Kidney (tissue), 13 donors: ENCODE measurements at regions not wholly inside any gene's neighbourhood (a gene's known extent, or its start where the extent isn't known, plus 50 kb on each side); places are given as distances from the start of the nearest gene placed in this dataset.

Source experiments
- DNase-seq, 5 donors: peaks; one replicate each; pipeline ENCODE4 v3.0.0-alpha.2; 2013 to 2020
- FAIRE-seq: peaks from 2 replicates; lab custom pipeline; 2012; peaks lifted over from hg19 to GRCh38; lab: Jason Lieb, UNC
- H3K27ac ChIP-seq, 2 donors: one replicate each; pipeline ENCODE4 v1.7.0; 2013; ENCODE audit warnings: low read depth in 2 of 2, low read length in 2 of 2, inconsistent platforms in 1 of 2
- H3K27me3 ChIP-seq: one replicate; pipeline ENCODE4 v1.7.1; 2013; ENCODE audit warnings: low read length, inconsistent platforms; ENCODE audit not compliant: control insufficient read depth, insufficient read depth
- H3K36me3 ChIP-seq, 3 donors: one replicate each; pipeline versions ENCODE4 v1.7.0 to v1.7.1; 2013; ENCODE audit warnings: low read length in 3 of 3, control low read depth in 1 of 3, inconsistent platforms in 1 of 3; ENCODE audit not compliant: insufficient read depth in 3 of 3, control insufficient read depth in 2 of 3
- H3K4me1 ChIP-seq, 3 donors: one replicate each; pipeline versions ENCODE4 v1.7.0 to v1.7.1; 2013; ENCODE audit warnings: low read length in 3 of 3, inconsistent platforms in 1 of 3, low read depth in 1 of 3; ENCODE audit not compliant: control insufficient read depth in 2 of 3, insufficient read depth in 2 of 3
- H3K4me3 ChIP-seq, 3 donors: one replicate each; pipeline versions ENCODE4 v1.7.0 to v1.8.1; 2013; ENCODE audit warnings: low read length in 3 of 3, control low read depth in 1 of 3, inconsistent platforms in 1 of 3
- H3K9ac ChIP-seq, 3 donors: one replicate each; pipeline versions ENCODE4 v1.7.0 to v1.7.1; 2013; ENCODE audit warnings: low read length in 3 of 3, control low read depth in 1 of 3, inconsistent platforms in 1 of 3
- H3K9me3 ChIP-seq, 3 donors: one replicate each; pipeline versions ENCODE4 v1.7.0 to v1.7.1; 2013; ENCODE audit warnings: low read length in 3 of 3, control low read depth in 1 of 3, inconsistent platforms in 1 of 3; ENCODE audit not compliant: control insufficient read depth in 2 of 3, insufficient read depth in 1 of 3
- intact Hi-C: fragments of 100-400 bp; cut with DNase I; formaldehyde crosslinking; loops from one replicate; pipeline ENCODE4 v1.11.1; 2022
- TF ChIP-seq, protein P1 (sequence below): IDR thresholded peaks from 3 replicates; pipeline ENCODE4 v1.5.1; 2012; ENCODE audit warnings: mild to moderate bottlenecking, moderate library complexity, borderline replicate concordance; ENCODE audit not compliant: insufficient read depth; ENCODE audit errors: extremely low read depth
- donor health status: control.
- donor health status: control.
- donor health status: control.
- donor health status: control.
- donor health status: control.
- donor health status: DM: yes; HTN: yes; CAD: no.
- donor health status: Normal renal cell carcinoma (clear cell type).

DNA sequence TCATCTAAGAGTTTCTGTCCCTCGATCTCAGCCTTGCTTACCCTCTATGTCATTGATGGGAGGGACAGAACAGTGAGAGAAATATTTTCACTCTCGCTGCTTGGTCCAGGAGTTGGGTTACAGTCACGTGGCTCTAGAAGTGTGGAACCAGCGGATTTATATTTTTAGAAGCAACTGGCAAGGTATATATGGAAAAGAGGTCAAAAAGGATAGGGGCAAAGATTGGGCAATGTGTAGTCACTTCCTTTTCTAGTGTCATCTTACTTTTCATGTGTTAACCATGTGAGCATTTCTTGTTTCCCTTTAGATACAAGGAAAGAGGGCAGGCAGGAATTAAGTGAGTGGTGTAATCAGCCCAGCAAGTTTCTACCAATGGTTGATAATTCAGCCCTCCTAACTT, 111.5 kb upstream of the ZNF366 start:
- Histone ChIP-seq H3K9ac (no peak overlapping the region), H3K36me3 (no peaks in the 10 kb centered on the region), H3K27ac (no peak overlapping the region), H3K4me3 (no peak overlapping the region), H3K4me1 (no peaks in the 10 kb centered on the region), H3K27me3 (no peaks in the 10 kb centered on the region), H3K9me3 (no peaks in the 10 kb centered on the region)
- FAIRE-seq (no peak), DNase-seq (peak in 1 of 5 donors; percentile 31)
- intact Hi-C loops = no loop called here
- TF ChIP-seq, protein P1, sequence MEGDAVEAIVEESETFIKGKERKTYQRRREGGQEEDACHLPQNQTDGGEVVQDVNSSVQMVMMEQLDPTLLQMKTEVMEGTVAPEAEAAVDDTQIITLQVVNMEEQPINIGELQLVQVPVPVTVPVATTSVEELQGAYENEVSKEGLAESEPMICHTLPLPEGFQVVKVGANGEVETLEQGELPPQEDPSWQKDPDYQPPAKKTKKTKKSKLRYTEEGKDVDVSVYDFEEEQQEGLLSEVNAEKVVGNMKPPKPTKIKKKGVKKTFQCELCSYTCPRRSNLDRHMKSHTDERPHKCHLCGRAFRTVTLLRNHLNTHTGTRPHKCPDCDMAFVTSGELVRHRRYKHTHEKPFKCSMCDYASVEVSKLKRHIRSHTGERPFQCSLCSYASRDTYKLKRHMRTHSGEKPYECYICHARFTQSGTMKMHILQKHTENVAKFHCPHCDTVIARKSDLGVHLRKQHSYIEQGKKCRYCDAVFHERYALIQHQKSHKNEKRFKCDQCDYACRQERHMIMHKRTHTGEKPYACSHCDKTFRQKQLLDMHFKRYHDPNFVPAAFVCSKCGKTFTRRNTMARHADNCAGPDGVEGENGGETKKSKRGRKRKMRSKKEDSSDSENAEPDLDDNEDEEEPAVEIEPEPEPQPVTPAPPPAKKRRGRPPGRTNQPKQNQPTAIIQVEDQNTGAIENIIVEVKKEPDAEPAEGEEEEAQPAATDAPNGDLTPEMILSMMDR = no peak

DNA sequence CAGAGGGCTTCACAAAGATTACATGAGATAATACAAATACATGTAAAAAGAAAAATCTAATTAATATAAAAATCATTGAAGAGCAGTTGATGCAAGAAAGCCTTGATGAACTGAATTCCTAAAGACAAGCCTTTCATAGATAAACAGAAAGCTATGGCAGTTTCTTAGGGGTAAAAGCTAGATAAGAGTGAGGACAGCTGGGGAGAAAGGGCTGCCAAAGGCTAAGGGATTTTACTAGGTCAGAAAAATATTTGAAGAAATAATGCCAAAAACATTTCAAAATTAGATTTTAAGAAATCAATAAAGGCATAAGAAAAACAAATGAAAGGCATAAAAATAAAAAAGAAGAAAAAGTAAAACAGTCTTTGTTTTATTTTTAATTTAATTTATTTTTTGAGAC, 107.9 kb upstream of the ZNF366 start:
- no peak overlapping the region for H3K4me3 ChIP-seq
- H3K36me3 ChIP-seq = no peaks in the 10 kb centered on the region
- FAIRE-seq (no peak), DNase-seq (no peak)
- no peaks in the 10 kb centered on the region for H3K4me1 ChIP-seq
- no peaks in the 10 kb centered on the region for H3K9me3 ChIP-seq
- TF ChIP-seq, protein P1 = no peak
- no peak overlapping the region for H3K27ac ChIP-seq
- no peak overlapping the region for H3K9ac ChIP-seq
- intact Hi-C loops = no loop called here
- no peaks in the 10 kb centered on the region for H3K27me3 ChIP-seq

DNA sequence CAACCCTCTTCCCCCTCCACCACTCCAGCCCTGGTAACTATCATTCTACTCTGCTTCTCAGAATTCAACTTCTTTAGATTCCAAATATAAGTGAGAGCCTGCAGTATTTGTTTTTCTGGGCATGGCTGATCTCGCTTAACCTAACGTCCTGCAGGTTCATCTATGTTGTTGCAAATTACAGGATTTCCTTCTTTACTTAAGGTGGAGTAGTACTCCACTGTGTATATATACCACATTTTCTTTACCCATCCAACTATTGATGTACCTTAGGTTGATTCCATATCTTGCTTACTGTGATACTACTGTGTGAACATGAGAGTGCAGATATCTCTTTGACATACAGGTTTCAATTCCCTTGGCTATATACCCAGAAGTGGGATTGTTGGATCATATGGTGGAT, 106.3 kb upstream of the ZNF366 start:
- H3K27ac ChIP-seq = no peak overlapping the region
- H3K9ac ChIP-seq = no peak overlapping the region
- H3K9me3 ChIP-seq = no peaks in the 10 kb centered on the region
- intact Hi-C loops = no loop called here
- FAIRE-seq (no peak), DNase-seq (no peak)
- TF ChIP-seq, protein P1 = no peak
- H3K36me3 ChIP-seq = no peaks in the 10 kb centered on the region
- no peaks in the 10 kb centered on the region for H3K4me1 ChIP-seq
- H3K27me3 ChIP-seq = no peaks in the 10 kb centered on the region
- no peak overlapping the region for H3K4me3 ChIP-seq

GRCh38 chr5:72612810-72613209, 105.6 kb upstream of the ZNF366 start:
- Histone ChIP-seq H3K9ac (no peak overlapping the region), H3K36me3 (no peaks in the 10 kb centered on the region)
- no peak for FAIRE-seq

More at GRCh38 chr5:72612810-72613209, 105.6 kb upstream of the ZNF366 start:
- no peaks in the 10 kb centered on the region for H3K9me3 ChIP-seq
- no peak overlapping the region for H3K4me3 ChIP-seq
- DNase-seq = no peak
- H3K4me1 ChIP-seq = no peaks in the 10 kb centered on the region
- H3K27ac ChIP-seq = no peak overlapping the region
- no peaks in the 10 kb centered on the region for H3K27me3 ChIP-seq
- intact Hi-C loops = no loop called here
- TF ChIP-seq, protein P1 = no peak
